DND-41 (cell line): ENCODE measurements at regions not wholly inside any gene's neighbourhood (a gene's known extent, or its start where the extent isn't known, plus 50 kb on each side); places are given as distances from the start of the nearest gene placed in this dataset.

Source experiments
- EZH2 ChIP-seq: IDR thresholded peaks from 3 replicates; pipeline ENCODE4 v1.6.1; 2012; ENCODE audit warnings: borderline replicate concordance, low read depth, mild to moderate bottlenecking, moderate library complexity, low read length, inconsistent platforms; ENCODE audit not compliant: severe bottlenecking
- TF ChIP-seq, protein P1 (sequence below): IDR thresholded peaks from 2 replicates; pipeline ENCODE4 v1.5.1; 2012; ENCODE audit warnings: borderline replicate concordance, low read length, moderate library complexity, mild to moderate bottlenecking; ENCODE audit not compliant: poor library complexity, severe bottlenecking; ENCODE audit errors: extremely low read depth

GRCh38 chr4:63214076-63214475, 1195.2 kb downstream of the TECRL start:
- TF ChIP-seq, protein P1, sequence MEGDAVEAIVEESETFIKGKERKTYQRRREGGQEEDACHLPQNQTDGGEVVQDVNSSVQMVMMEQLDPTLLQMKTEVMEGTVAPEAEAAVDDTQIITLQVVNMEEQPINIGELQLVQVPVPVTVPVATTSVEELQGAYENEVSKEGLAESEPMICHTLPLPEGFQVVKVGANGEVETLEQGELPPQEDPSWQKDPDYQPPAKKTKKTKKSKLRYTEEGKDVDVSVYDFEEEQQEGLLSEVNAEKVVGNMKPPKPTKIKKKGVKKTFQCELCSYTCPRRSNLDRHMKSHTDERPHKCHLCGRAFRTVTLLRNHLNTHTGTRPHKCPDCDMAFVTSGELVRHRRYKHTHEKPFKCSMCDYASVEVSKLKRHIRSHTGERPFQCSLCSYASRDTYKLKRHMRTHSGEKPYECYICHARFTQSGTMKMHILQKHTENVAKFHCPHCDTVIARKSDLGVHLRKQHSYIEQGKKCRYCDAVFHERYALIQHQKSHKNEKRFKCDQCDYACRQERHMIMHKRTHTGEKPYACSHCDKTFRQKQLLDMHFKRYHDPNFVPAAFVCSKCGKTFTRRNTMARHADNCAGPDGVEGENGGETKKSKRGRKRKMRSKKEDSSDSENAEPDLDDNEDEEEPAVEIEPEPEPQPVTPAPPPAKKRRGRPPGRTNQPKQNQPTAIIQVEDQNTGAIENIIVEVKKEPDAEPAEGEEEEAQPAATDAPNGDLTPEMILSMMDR = no peak
- no peak for TF ChIP-seq EZH2
